ENCODE measurements at regions not wholly inside any gene's neighbourhood (a gene's known extent, or its start where the extent isn't known, plus 50 kb on each side); places are given as distances from the start of the nearest gene placed in this dataset.

DNA sequence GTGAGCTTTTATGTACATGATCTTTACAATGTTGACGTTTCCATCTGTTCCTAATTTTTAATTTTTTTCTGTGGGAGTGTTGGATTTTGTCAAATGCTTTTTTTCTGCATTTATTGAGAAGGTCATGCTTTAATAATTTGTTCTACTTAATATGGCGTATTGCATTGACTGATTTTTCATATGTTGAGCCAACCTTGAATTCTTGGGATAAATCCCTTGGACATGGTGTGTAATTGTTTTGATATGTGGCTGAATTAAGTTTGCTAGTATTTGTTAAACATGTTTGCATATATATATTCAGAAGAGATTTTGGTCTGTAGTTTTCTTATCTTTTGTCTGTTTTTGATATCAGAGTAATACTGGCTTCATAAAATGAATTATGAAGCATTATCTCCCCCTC is 256.7 kb downstream of the EDEM1 start:
- Histone ChIP-seq H3K4me1 (ENCODE audit: insufficient read depth) (no peaks in the 10 kb centered on the region), H3K4me3 (no peak overlapping the region), H3K36me3 (no peaks in the 10 kb centered on the region), H3K27ac (no peak overlapping the region), H3K9me3 (no peaks in the 10 kb centered on the region), H3K27me3 (no peaks in the 10 kb centered on the region)
- no peak for DNase-seq
- TF ChIP-seq POLR2A (IDR thresholded peaks at IDR 0.05) (no peak), EP300 (IDR thresholded peaks at IDR 0.05) (no peak)
- TF ChIP-seq, protein P1, sequence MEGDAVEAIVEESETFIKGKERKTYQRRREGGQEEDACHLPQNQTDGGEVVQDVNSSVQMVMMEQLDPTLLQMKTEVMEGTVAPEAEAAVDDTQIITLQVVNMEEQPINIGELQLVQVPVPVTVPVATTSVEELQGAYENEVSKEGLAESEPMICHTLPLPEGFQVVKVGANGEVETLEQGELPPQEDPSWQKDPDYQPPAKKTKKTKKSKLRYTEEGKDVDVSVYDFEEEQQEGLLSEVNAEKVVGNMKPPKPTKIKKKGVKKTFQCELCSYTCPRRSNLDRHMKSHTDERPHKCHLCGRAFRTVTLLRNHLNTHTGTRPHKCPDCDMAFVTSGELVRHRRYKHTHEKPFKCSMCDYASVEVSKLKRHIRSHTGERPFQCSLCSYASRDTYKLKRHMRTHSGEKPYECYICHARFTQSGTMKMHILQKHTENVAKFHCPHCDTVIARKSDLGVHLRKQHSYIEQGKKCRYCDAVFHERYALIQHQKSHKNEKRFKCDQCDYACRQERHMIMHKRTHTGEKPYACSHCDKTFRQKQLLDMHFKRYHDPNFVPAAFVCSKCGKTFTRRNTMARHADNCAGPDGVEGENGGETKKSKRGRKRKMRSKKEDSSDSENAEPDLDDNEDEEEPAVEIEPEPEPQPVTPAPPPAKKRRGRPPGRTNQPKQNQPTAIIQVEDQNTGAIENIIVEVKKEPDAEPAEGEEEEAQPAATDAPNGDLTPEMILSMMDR (IDR thresholded peaks at IDR 0.05), result no peak
- intact Hi-C loops (cut with DNase I), result no loop called here
- WGBS, 3 donors, result 60 to 65% (median 63%) methylated on average over 2 of the region's 2 CpGs

GRCh38 chr3:5445676-5446201 is 258.2 kb downstream of the EDEM1 start:
- DNase-seq, result no peak
- 82 to 89% (median 86%) methylated on average over 5 of the region's 5 CpGs for WGBS, 3 donors
- H3K9me3 ChIP-seq, result no peaks in the 10 kb centered on the region
- no peaks in the 10 kb centered on the region for H3K4me1 ChIP-seq (ENCODE audit: insufficient read depth)
- no peak for TF ChIP-seq POLR2A (IDR thresholded peaks at IDR 0.05)
- TF ChIP-seq EP300 (IDR thresholded peaks at IDR 0.05), result no peak
- TF ChIP-seq, protein P1 (IDR thresholded peaks at IDR 0.05), result no peak
- no peak overlapping the region for H3K4me3 ChIP-seq
- H3K27me3 ChIP-seq, result no peaks in the 10 kb centered on the region
- no peaks in the 10 kb centered on the region for H3K36me3 ChIP-seq
- H3K27ac ChIP-seq, result no peak overlapping the region
- intact Hi-C loops (cut with DNase I), result no loop called here

DNA sequence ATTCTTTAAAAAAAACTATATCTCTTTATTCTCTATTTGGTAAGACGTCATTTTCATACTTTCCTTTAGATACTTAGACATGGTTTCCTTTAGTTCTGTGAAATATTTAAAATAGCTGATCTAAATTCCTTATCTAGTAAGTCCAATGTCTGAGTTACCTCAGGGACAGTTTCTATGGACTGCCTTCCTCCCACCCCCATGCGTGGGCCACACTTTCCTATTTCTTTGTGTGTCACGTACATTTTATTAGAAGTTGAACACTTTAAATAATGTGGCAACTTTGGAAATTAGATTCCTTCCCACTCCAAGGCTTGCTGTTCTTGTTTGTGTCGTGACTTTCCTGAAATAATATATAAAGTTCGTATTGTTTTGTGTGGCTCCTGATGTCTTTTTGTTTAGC is 260.7 kb downstream of the EDEM1 start:
- no peaks in the 10 kb centered on the region for H3K36me3 ChIP-seq
- no peaks in the 10 kb centered on the region for H3K4me1 ChIP-seq (ENCODE audit: insufficient read depth)
- DNase-seq, result no peak
- WGBS, 3 donors, result 84 to 90% (median 86%) methylated on average over 5 of the region's 5 CpGs
- no peak for TF ChIP-seq EP300 (IDR thresholded peaks at IDR 0.05)
- TF ChIP-seq, protein P1 (IDR thresholded peaks at IDR 0.05), result no peak
- TF ChIP-seq POLR2A (IDR thresholded peaks at IDR 0.05), result no peak
- H3K27me3 ChIP-seq, result no peaks in the 10 kb centered on the region
- H3K27ac ChIP-seq, result no peak overlapping the region
- H3K9me3 ChIP-seq, result no peaks in the 10 kb centered on the region
- intact Hi-C loops (cut with DNase I), result no loop called here
- H3K4me3 ChIP-seq, result no peak overlapping the region

DNA sequence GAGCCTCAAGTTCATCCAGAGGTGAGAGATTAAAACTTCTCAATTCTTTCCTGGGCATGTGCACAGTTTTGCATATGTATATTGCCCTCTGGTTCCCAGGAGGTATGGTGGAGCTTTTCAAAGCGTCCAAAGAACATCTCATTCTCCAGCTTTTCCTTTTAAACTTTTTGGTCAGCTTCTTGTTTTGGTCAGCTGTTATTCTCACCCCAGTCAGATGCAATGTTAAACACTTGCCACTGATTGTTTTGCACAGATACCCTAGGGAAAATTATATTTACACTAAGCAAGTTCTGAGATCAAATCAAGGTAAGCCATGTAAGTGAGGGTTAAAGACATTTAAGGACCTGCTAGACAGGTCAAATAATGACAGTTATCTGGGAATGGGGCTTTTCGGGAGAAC is 261.3 kb downstream of the EDEM1 start:
- DNase-seq, result no peak
- intact Hi-C loops (cut with DNase I), result no loop called here
- no peak overlapping the region for H3K27ac ChIP-seq
- no peak overlapping the region for H3K4me3 ChIP-seq
- TF ChIP-seq POLR2A (IDR thresholded peaks at IDR 0.05), result no peak
- TF ChIP-seq, protein P1 (IDR thresholded peaks at IDR 0.05), result no peak
- no peak for TF ChIP-seq EP300 (IDR thresholded peaks at IDR 0.05)
- 79 to 93% (median 84%) methylated on average over 2 of the region's 2 CpGs for WGBS, 3 donors
- no peaks in the 10 kb centered on the region for H3K4me1 ChIP-seq (ENCODE audit: insufficient read depth)
- no peaks in the 10 kb centered on the region for H3K27me3 ChIP-seq
- H3K9me3 ChIP-seq, result no peaks in the 10 kb centered on the region
- no peaks in the 10 kb centered on the region for H3K36me3 ChIP-seq
